ENCODE measurements at regions not wholly inside any gene's neighbourhood (a gene's known extent, or its start where the extent isn't known, plus 50 kb on each side); places are given as distances from the start of the nearest gene placed in this dataset.

- no peak for TF ChIP-seq CTCF (IDR thresholded peaks at IDR 0.05)
- no peak for TF ChIP-seq POLR2A (IDR thresholded peaks at IDR 0.05)
These were observed 97.0 kb upstream of the VLDLR start for GRCh38 chr9:2524601-2525000.
